GM21360 (cell line): ENCODE measurements at regions not wholly inside any gene's neighbourhood (a gene's known extent, or its start where the extent isn't known, plus 50 kb on each side); places are given as distances from the start of the nearest gene placed in this dataset.
"Not testable (repeated sequence)": the region's sequence is repeated elsewhere in the genome, so short reads cannot be mapped to it uniquely, and the experiment has no call there.

ENCODE experiments used
- ATAC-seq: cut with Tn5 transposase; IDR thresholded peaks from one replicate; pipeline ENCODE4 v1.9.1; 2021; ENCODE audit warnings: mild to moderate bottlenecking, moderate library complexity; ENCODE audit not compliant: unreplicated experiment

DNA sequence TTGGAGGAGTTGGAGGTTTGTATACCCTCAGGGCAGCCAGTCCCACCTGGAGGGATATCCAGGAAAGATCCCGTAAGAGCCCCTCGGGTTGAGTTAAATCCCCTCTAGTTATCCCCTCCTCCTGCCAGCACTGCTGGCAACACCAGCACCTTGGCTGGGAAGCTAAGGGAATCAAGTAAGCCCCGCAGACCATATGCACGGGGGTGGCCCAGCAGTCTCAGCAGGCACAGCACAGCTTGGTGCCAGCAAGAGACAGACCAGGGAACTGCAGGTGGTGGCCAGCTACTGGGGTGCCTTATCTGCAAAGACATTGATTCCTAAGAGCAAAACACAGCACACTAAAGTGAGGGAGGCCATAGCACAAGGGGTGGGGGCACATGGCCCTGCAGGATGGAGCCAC lies 173.8 kb downstream of the GOLGA6L4 start:
- ATAC-seq = not testable (repeated sequence)

DNA sequence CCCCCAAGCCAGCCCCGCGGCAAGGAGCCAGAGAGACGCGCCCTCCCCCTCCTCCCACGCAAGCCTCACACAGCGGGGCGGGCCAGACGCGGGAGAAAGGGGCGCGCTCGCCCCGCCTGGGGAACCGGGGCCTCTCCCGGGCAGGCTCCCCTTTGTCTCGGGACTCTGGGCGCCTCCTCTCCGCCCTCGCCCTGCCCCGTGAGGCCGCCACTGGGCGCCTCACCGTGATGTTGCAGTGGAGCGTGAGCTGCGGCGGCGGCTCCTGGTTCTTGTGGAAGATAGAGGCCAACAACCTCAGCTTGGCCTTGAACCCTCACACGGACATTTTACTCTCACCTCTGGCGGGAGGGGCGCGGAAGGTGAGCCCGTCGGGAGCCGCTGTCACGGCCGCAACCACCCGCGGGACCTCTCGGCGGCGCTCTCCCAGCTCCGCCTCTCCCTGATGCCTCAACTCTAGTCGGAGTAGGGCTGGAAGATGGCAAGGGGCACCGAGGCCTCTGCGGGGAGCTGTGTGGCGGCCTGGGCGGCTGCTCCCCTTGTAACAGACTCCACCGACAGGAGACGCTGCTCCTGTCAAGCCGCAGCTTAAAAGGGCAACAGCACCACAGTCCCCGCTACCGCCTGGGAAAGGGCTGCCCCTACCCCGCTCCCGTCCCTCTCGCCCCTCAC lies 179.2 kb upstream of the ZSCAN2 start:
- not testable (repeated sequence) for ATAC-seq

- not testable (repeated sequence) for ATAC-seq
These were observed 175.5 kb upstream of the ZSCAN2 start for GRCh38 chr15:84425327-84425726.

DNA sequence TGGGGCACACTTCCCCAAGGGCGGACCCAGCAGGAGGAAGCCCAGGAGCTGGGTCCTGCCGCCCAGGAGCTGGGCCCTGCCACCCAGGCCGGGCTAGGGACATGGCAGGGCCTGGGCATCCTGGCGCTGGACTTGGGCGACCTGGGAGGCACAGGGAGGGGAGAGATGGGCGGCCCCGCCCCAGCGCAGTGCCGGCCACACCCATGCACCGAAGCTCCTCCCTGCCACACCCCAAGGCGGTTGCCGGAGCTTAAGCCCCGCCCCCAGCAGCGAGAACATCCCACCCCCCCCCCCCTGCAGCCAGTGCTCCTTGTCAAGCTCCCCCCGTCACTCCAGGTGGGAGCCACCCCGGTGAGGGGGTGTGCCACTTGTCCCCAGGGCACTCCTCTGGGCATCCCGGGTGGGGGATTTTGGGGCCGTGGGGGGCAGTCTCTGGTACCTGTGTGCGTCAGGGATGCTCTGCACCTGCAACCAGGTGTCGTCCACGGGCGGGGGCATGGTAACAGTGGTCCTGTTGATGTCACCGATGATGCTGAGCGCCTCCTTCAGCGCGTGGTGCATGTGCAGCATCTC lies 127.4 kb upstream of the ZSCAN2 start:
- not testable (repeated sequence) for ATAC-seq

DNA sequence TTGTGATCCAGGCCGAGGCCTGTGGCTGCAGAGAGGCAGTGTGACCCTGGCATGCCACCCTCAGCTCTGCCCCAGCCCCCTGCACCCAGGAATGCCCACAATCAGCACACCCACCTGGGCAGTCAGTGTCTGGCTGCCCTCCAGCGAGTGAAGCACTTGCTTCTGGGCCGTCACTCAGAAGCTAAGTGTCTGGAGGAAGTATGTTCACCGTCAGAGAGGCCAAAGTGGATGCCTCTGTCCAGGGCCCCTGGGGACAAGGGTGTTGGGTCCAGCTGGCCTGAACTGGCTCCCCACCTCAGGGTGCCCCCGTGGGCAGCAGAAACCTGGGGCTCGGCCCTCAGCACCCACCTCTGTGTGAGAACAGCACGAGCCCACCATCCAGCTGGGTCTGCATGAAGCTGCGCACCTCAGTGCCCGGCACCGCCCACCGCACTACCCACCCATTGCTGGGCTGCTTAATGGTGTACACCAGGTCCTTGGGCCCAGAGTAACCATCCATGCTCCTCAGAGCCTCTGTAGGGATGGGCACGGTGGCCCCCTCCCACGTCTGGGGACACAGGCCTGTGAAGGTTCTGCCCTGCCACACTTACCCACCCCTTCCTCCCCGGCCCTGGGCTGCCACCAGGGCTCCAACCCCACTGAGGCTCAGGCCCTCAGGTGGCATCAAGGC lies 124.3 kb upstream of the ZSCAN2 start:
- not testable (repeated sequence) for ATAC-seq

DNA sequence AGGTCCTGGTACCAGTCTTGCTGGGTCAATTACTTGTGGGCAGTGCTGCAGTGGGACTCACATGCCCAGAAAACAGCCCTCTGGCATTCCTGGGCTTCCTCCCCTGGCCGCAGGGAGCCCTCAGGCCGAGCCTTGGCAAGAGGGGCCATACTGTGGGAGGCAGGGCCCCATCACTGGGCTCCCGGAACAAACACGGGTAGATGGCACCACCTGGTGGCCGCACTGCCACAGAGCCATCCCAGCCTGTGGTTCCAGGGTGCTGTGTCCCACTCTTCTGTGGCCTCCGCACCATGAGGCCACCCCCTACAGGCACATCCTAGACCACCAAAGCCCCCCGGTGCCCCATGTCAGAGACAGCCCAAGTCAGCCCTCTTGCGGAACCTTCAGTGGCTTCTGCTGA lies 123.3 kb upstream of the ZSCAN2 start:
- ATAC-seq = peak; percentile 79

DNA sequence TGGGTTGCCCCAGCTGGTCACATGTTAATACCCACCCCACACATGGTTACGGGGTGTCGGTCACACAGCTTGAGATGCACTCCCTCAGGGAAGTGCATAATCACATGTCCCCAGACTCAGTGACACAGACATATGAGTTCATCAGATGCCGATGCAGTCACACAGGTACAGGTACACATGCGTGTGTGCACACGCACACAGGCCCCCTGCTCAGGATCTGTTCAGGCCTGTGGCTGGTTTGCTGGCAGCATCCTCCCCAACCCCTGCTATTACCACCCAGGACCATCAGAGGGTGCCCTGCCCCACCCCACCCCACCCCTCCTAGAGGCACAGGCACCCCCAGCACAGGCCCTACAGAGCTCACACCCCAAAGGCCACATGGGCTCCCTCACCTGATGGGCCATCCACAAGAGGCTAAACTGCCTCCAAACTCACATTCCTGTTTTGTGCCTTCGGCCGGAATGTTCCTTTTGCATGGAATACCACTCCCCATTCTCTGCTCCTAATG lies 120.6 kb upstream of the ZSCAN2 start:
- not testable (repeated sequence) for ATAC-seq

GRCh38 chr15:84483859-84484258 lies 117.0 kb upstream of the ZSCAN2 start:
- ATAC-seq = not testable (repeated sequence)

- ATAC-seq = not testable (repeated sequence)
These were observed 100.5 kb upstream of the ZSCAN2 start for GRCh38 chr15:84500165-84500889.

GRCh38 chr15:84503101-84503500 lies 97.7 kb upstream of the ZSCAN2 start:
- ATAC-seq = not testable (repeated sequence)

DNA sequence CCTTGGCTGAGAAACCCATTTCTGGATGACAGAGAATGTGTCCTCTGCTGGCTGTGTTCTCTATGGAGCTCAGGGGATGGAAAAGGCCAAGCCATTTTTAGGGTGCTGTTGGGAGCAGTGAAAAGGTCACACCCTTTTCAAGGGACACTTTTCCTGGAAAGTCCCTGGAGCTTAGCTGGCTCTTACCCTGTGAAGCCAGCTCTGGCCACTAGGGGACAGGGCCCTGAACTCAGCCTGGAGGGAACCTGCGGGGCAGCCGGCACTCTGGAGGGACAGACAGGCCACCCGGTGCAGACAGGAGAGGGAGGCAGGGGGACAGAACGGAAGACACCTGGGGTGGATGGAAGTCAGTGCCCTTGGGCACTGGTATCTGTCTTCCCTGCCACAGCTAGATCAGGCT lies 95.3 kb upstream of the ZSCAN2 start:
- not testable (repeated sequence) for ATAC-seq

DNA sequence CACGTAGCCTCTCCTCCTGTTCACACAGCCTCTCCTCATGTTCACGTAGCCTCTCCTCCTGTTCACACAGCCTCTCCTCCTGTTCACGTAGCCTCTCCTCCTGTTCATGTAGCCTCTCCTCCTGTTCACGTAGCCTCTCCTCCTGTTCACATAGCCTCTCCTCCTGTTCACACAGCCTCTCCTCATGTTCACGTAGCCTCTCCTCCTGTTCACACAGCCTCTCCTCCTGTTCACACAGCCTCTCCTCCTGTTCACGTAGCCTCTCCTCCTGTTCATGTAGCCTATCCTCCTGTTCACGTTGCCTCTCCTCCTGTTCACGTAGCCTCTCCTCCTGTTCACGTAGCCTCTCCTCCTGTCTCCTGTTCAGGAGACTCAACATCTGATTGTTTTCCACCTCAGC lies 88.5 kb upstream of the ZSCAN2 start:
- not testable (repeated sequence) for ATAC-seq

DNA sequence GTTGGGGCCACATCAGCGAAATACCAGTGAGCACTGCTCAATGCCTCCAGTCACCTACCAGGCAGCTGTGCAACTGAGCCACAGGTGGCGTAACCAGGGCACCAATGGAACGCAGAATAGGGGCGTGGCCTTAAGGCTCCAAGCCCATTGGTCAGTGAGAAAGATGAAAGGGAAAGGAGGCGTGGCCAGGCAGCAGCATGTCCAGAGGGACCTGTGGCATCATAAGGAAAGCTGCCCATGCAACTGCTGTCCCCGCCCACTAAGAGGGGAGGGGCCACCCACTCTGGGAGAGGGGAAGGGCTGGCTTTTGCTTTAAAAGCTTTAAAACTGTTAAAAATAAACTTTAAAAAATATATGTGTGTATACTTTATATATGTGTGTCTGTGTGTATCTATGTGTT lies 84.0 kb upstream of the ZSCAN2 start:
- ATAC-seq = not testable (repeated sequence)

DNA sequence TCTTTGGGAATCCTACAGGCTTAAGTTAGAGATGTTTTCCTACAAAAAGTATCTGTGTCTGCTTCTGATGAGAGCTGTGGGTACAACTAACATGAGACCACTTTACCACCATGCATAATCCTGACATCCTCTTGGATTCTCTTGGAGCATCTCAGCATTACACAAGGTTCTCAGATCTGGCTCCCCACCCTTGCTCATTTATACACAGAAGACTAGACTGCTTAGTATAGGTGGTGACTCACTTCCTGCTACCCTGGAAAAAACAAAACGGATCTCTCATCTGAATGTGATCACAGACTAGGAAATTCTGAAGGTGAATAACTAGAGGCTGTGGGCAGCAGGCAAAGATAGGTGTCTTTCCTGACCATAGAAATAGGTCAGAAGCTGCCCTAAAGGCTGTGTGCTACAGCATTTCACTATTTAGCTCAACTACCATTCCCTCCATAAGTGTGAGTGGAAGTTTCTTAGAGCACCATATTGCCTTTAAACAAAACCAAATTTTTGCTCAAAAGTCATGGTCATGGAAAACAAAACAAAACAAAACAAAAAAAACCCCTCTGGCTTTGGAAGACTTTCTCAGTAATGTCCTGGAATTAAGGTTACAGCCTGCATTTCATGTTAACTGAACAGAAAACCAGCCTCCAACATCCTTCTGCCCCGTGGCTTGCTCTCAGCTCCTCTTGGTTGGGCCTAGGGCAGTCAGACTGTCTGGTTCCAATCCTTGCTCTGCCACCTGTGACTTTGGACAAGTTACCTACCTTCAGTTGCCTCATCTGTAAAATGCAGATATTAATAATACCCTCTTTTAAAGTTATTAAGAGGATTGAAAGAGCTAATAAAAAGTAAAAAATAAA lies 75.1 kb upstream of the ZSCAN2 start:
- not testable (repeated sequence) for ATAC-seq

DNA sequence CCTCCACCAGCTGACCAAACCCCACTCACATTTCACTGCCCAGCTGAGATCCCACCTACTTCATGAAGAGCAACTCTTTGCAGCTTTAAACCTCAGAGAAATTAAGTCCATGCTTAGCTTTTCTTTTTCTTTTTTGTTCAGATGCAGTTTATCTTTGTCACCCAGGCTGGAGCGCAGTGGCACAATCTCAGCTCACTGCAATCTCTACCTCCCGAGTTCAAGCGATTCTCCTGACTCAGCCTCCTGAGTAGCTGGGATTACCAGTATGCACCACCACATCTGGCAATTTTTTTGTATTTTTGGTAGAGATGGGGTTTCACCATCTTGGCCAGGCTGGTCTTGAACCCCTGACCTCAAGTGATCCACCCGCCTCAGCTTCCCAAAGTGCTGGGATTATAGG lies 70.1 kb upstream of the ZSCAN2 start:
- not testable (repeated sequence) for ATAC-seq

DNA sequence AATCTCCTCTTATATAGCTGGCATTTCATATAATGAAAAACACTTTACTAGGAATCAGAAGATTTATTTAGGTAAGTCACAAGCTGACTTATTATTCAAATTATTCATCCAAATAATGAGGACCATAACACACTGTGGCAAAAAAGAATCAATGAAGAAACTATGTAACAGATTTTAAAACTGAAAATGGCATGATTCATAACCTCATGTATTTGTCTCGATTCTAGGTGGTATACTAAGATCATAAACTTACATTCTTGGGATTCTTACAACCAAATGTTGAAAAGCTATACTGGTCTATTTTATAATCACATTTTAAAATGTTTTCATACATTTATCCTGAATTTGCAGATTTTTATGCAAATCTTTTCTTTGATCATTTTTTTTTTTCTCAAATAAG lies 69.6 kb upstream of the ZSCAN2 start:
- ATAC-seq = not testable (repeated sequence)

DNA sequence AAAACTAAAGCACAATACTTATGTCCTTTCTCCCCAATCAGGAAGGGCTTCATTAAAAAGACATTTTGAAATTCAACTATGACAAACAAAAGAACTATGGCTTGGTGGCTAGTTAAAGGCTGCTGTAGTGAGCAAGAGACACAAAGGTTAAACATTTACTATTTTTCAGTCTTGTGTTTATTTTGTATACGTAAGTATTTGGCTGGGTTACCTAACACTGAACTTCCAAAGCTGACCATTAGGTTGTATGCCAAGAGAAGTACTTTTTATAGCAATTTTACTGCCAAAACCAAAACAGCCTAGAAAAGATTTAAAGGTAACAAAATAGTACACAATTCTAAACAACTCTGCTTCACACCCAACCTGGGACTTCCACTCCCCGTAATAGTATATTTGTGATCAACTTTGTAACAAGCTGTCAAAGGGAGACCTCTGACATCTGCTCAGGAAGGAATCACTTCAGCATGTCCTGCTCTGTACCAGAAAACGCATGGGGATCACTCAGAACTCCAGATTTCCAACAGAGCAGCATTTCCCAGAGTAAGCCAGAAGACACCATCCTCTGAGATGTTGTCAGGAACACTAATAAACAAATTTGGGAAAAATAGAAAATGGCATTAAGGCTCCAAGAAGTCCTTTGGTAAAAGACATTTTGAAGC lies 69.0 kb upstream of the ZSCAN2 start:
- not testable (repeated sequence) for ATAC-seq

GRCh38 chr15:84533705-84534104 lies 67.1 kb upstream of the ZSCAN2 start:
- not testable (repeated sequence) for ATAC-seq

DNA sequence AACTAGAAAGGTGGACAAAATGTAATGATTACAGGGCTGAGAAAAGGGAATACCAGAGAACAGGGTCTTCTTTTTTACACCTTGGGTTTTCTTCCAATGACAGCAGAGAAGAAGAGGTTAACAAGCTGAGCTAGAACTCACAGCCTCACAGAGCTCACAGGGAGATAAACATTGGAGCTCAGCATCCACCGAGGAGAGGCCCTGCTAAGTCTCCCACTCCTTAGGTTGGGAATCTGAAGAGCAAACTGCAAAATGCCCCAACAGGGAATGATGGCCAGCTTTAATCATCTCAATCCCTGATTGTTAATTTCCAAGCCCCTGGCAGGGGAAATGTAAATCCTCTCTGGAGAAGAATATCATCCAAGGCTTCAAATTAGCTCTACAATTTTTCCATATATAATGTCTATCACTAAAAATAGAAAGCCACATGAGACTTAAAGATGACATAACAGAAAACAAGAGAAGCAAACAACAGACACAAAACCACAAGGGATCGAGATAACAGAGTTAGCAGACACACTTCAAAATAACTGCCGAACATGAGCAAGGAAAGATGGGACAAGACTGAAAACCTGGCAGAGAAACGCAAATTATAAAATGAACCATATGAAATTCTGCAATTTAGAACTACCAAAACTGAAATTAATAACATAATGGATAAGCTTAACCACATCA lies 66.1 kb upstream of the ZSCAN2 start:
- not testable (repeated sequence) for ATAC-seq
